GM12892 (cell line): ENCODE measurements at regions not wholly inside any gene's neighbourhood (a gene's known extent, or its start where the extent isn't known, plus 50 kb on each side); places are given as distances from the start of the nearest gene placed in this dataset.

Experiments
- DNase-seq: peaks from one replicate; pipeline ENCODE4 v3.0.0; 2011; ENCODE audit not compliant: insufficient read length
- FAIRE-seq: peaks from 2 replicates; lab custom pipeline; 2011; peaks lifted over from hg19 to GRCh38; lab: Jason Lieb, UNC
- POLR2A ChIP-seq: IDR thresholded peaks from 2 replicates; pipeline ENCODE4 v1.6.1; 2011; ENCODE audit warnings: low read depth, low read length, control low read depth
- POLR2AphosphoS5 ChIP-seq: IDR thresholded peaks from 2 replicates; pipeline ENCODE4 v1.6.1; 2011; ENCODE audit warnings: low read depth, low read length, control low read depth
- TAF1 ChIP-seq: IDR thresholded peaks from 2 replicates; pipeline ENCODE4 v1.6.1; 2011; ENCODE audit warnings: low read depth, mild to moderate bottlenecking, control low read depth, low read length, borderline replicate concordance

DNA sequence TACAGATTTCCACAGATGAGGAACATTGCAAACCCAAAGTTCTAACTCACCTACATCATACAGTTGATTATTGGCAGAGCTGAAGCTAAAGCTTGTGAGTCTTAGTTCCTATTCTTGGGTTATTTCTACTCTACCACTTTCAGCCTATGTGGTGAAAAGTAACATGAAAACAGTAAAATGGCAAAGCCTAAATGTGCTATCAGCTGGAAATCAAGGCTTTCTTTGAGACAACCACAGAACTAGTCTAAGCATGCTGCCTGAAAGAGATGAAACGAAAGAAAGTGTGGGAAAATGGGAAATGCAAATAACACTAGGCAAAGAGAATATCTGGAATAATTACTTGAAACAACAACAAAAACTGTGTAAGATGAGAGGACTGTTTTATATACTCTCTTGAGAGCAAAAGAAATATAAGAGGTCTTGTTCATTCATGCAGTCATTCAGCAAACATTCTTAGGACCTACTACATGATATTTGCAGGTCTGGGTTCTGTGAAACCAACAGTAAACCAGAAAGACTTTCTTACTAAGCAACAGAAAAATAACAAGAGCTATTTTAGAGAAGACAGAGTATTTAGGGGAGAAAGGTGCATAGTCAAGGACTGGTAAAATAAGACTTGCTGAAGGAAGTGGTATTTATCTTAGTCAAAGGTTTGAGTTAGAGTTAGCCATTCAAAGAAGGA lies 437.1 kb downstream of the HTR7 start:
- no peak for TF ChIP-seq TAF1
- TF ChIP-seq POLR2AphosphoS5, result no peak
- TF ChIP-seq POLR2A, result no peak
- peak; percentile 82 for FAIRE-seq
- no peak for DNase-seq

DNA sequence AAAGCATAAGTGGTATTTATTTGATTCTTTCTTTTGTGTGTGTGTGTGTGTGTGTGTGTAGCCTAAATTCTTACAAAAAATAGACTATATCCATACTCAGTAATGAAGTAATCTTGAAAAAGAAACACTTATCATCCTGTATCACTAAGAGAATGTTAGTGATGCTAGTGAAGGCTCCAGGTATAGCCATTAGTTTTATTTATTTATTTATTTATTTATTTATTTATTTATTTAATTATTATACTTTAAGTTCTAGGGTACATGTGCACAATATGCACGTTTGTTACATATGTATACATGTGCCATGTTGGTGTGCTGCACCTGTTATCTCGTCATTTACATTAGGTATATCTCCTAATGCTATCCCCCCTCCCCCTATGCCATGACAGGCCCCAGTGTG lies 436.0 kb downstream of the HTR7 start:
- DNase-seq, result no peak
- FAIRE-seq, result no peak
- TF ChIP-seq POLR2AphosphoS5 (no peak), TAF1 (no peak), POLR2A (no peak)

DNA sequence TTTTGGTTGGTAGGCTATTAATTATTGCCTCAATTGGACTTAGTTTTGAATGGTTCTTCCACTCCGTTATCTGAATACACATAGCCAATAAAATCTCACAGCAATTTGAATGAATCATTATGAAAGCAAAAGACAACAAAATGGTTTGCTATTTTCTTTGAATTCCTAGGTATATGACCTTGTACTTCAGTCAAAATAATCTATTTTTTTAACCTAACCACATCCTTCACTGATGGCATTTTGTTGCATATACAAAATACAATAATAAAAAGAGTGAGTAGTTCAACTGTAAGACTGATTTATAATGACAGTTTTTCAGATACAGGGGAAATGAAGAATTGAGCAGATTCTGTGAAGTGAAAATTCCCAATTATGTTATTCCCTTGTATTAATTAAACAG lies 433.1 kb downstream of the HTR7 start:
- DNase-seq (no peak), FAIRE-seq (no peak)
- no peak for TF ChIP-seq POLR2AphosphoS5
- TF ChIP-seq TAF1, result no peak
- TF ChIP-seq POLR2A, result no peak

DNA sequence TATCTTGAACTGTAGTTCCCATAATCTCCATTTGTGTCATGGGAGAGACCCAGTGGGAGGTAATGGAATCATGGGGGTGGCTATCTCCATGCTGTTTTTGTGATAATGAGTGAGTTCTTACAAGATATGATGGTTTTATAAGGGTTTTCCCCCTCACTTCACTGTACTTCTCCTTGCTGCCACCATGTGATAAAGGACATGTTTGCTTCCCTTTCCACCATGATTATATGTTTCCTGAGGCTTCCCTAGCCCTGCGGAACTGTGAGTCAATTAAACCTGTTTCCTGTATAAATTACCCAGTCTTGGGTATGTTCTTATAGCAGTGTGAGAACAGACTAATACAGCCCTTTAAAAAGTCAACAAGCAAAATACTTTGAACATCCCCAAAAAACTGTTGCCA lies 427.7 kb downstream of the HTR7 start:
- no peak for FAIRE-seq
- TF ChIP-seq POLR2AphosphoS5 (no peak), POLR2A (no peak), TAF1 (no peak)
- DNase-seq, result no peak

DNA sequence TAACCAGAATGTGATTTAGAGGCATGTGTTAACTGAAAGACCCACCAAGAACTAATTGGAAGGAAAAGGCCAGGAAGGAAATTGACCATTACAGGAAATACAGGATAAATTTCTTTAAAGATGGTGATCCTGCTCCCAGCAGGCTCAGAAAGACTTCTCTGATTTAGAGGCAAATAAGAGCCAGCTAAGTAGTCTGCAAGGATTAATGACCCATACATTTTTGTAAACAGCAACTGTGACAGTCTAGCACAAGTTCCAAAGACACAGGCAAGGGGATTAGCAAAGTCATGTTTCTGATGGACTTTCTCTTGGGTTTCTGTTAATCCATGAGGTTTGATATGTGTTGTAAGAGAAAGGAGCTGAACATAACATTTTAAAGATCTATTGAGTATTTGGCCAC lies 425.0 kb downstream of the HTR7 start:
- FAIRE-seq (no peak), DNase-seq (no peak)
- no peak for TF ChIP-seq TAF1
- TF ChIP-seq POLR2AphosphoS5, result no peak
- no peak for TF ChIP-seq POLR2A

DNA sequence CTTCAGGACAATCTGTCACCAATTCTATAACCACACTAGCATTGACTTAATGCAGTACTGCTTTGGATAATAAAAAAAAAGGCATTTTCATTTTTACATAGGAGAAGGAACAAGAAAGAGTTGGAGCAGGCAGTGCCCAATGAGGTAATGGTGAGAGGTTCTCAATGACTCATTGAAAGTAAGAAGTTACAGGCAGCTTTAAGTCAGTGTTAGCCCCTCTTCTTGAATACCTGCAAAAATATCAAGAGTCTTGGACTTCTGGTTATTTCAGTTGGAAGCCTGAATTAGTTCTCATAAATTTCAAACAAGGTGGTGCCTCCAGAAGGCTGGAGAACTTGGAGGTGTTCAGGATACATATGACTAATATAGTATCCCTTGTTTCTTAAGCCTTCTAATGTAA lies 422.5 kb downstream of the HTR7 start:
- DNase-seq (no peak), FAIRE-seq (no peak)

DNA sequence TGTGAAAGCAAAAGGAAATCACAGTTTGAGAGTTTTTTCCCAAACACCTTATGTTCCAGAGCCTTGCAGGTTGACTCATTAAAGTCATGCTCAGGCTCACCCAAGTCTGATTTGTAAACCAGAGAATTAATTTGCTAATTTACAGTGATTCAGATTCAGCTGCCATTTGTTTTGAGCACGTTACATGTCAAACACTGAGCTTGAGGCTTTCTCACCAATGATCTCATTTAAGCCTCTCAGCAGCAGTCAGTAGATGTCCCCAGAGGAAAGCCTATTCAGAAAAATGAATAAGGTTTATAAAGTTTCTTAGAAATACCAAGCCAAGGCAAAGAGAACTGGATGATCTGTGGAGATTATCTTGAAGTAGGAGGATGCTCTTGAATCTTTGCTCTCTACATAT lies 420.4 kb downstream of the HTR7 start:
- FAIRE-seq, result no peak
- no peak for DNase-seq
- TF ChIP-seq POLR2AphosphoS5 (no peak), POLR2A (no peak), TAF1 (no peak)

More for the DNA sequence above, 422.5 kb downstream of the HTR7 start:
- TF ChIP-seq POLR2A (no peak), TAF1 (no peak), POLR2AphosphoS5 (no peak)

DNA sequence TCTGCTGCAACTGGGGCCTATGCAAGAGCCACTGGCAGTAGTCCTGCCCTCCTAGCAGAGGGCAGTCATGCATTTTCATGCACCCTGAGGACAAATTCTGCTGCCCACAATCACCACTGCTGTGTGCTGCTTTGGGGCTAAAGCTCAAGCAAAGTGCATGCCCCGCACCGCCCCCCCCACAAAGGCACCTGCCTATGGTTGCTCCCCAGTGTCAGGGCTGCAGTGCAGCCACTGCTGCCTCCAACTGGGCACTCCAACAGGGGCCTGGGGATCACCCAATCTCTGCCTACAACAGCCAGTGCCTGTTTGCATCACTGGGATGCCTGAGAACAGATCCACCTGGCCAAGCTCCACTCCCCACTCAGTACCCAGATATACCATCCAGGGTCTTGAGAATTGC lies 417.0 kb downstream of the HTR7 start:
- DNase-seq (no peak), FAIRE-seq (no peak)
- TF ChIP-seq POLR2A (no peak), POLR2AphosphoS5 (no peak), TAF1 (no peak)

DNA sequence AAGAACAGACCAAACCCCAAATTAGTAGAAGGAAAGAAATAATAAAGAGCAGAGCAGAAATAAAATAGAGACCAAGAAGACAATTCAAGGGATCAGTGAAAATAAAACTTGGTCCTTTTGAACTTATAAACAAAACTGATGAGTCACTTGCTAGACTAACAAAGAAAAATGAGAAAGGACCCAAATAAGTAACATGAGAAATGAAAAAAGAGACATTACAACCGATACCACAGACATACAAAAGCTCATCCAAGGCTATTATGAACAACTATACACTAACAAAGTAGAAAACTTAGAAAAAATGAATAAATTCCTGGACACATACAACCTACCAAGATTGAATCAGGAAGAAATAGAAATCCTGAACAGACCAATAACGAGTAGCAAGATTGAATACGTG lies 414.5 kb downstream of the HTR7 start:
- DNase-seq (no peak), FAIRE-seq (no peak)

DNA sequence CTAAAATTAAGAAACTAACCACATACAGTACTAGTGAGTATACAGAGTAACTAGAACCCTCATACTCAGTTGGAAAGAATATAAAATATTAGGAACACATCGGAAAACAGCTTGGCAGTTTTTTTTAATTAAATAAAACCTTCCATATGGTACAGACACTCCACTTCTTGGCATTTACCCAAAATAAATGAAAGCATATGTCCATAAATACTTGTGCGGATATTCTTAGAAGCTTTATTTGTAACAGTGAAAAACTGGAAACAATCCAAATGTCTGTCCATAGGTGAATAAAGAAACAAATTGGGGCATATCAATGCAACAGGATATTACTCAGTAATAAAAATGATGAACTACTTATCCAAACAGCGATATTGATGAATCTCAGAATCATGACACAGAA lies 410.0 kb downstream of the HTR7 start:
- FAIRE-seq (no peak), DNase-seq (no peak)
- TF ChIP-seq TAF1 (no peak), POLR2A (no peak), POLR2AphosphoS5 (no peak)

More for the DNA sequence above, 414.5 kb downstream of the HTR7 start:
- TF ChIP-seq TAF1 (no peak), POLR2A (no peak), POLR2AphosphoS5 (no peak)

DNA sequence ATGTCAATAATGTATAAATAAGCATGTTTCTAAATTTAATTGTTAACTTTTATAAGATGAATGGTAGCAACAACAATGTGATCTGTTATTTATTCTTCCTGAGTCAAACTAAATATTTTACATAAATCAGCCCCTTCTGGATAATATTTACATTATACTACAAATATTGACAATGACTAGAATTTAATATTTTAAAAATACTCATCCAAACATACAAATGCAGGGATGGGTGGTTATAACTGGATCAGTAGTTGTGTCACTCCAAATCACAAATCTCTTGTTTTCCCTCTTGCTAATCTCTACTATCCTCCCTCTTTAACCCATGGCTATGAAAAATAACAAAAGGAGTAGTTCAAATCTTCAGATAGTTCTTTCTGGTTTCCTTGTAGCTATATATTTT lies 407.0 kb downstream of the HTR7 start:
- DNase-seq, result no peak
- no peak for TF ChIP-seq POLR2A
- TF ChIP-seq POLR2AphosphoS5, result no peak
- TF ChIP-seq TAF1, result no peak
- FAIRE-seq, result no peak

DNA sequence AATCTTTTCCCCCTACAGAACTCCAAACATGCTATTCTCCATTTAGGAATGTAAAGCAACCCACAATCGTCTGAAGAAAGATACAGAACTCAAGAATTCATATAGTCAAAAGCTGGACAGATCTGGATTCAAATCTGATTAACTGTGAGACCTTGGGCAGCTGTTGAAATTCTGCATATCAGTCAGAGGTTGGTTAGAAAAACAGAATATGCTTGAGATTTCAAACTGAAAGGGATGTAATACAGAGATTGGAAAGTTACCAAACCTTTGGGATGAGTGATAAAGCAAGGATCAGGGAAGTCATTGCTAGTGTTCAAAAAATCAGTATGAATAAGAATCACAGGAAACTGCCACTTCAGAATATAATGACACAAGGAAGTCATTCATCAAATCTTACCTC lies 406.6 kb downstream of the HTR7 start:
- DNase-seq (no peak), FAIRE-seq (no peak)
- TF ChIP-seq TAF1 (no peak), POLR2A (no peak), POLR2AphosphoS5 (no peak)
